Fibroblast of gingiva (primary cell): ENCODE measurements at regions not wholly inside any gene's neighbourhood (a gene's known extent, or its start where the extent isn't known, plus 50 kb on each side); places are given as distances from the start of the nearest gene placed in this dataset.

Source experiments
- DNase-seq: peaks from one replicate; pipeline ENCODE4 v3.0.0-alpha.2; 2011; ENCODE audit warnings: low read depth

DNA sequence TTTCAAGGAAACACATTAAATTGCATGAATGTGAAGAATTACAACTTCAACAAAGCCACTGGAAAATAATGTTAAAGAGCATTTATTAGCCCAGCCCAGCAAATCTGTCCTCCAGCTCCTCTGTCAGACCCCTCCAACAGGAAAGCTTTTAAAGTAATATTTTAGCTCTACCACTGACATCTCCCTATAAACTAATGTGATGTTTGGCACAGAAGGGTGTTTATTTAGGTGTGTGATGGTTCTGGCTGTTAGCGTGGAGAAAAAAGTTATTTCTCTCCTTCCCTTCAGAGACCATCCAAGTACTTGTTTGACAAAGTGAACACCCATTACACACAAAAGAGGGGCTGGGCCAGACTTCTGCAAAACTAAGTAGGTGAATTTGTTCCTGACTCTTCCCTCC lies 111.9 kb upstream of the TARS1 start:
- DNase-seq: no peak

- no peak for DNase-seq
Measured at GRCh38 chr5:33329891-33330290, 110.9 kb upstream of the TARS1 start.

GRCh38 chr5:33330426-33330825 lies 110.3 kb upstream of the TARS1 start:
- no peak for DNase-seq

- DNase-seq: no peak
Measured at GRCh38 chr5:33330992-33331391, 109.8 kb upstream of the TARS1 start.

DNA sequence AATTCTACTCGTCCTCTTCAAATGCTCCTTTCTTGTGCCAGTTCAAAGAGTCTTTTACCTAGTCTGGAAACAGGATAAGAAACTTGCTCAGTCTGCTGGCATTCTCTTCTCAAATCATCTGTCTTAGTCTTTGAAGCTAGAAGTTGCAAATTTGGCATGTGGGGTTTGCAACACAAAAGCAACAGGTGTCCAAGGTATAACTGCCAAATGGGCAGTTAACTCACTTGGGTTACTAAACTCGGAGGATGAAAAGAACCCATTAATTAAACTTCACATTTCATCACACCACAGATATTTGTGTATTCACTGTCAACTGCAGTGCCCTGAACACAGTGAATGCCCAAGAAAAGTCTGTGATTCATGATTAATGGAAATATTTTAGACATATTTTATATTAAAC lies 108.0 kb upstream of the TARS1 start:
- DNase-seq: no peak

GRCh38 chr5:33334829-33335228 lies 105.9 kb upstream of the TARS1 start:
- no peak for DNase-seq

- peak; percentile 40 for DNase-seq
Measured at GRCh38 chr5:33336891-33337636, 103.7 kb upstream of the TARS1 start.

- DNase-seq: no peak
Measured at GRCh38 chr5:33337637-33337992, 103.2 kb upstream of the TARS1 start.

- no peak for DNase-seq
Measured at GRCh38 chr5:33338336-33339110, 102.2 kb upstream of the TARS1 start.

- DNase-seq: no peak
Measured at GRCh38 chr5:33339413-33339812, 101.4 kb upstream of the TARS1 start.

- DNase-seq: no peak
Measured at GRCh38 chr5:33340195-33340594, 100.6 kb upstream of the TARS1 start.

- no peak for DNase-seq
Measured at GRCh38 chr5:33341351-33341750, 99.4 kb upstream of the TARS1 start.

GRCh38 chr5:33343676-33344327 lies 97.0 kb upstream of the TARS1 start:
- DNase-seq: peak; percentile 90

GRCh38 chr5:33346534-33346933 lies 94.2 kb upstream of the TARS1 start:
- no peak for DNase-seq

- DNase-seq: peak; percentile 33
Measured at GRCh38 chr5:33361781-33362180, 79.0 kb upstream of the TARS1 start.

GRCh38 chr5:33362915-33363314 lies 77.8 kb upstream of the TARS1 start:
- DNase-seq: peak; percentile 12

DNA sequence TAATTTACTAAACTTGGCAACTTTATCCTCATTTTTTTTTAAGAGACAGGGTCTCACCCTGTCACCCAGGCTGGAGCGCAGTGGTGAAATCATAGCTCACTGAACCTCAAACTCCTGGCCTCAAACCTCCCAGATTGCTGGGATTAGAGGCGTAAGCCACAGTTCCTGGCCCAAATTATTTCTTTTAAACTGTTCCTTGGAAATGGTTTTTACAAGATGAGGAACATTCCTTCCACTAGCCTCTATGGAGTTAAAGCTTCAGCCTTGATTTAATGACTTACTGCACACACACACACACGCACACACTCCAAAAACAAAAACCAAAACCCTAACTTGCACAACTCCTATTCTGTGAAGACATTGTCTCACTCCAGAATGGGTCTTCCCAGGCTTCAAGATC lies 77.2 kb upstream of the TARS1 start:
- DNase-seq: no peak

DNA sequence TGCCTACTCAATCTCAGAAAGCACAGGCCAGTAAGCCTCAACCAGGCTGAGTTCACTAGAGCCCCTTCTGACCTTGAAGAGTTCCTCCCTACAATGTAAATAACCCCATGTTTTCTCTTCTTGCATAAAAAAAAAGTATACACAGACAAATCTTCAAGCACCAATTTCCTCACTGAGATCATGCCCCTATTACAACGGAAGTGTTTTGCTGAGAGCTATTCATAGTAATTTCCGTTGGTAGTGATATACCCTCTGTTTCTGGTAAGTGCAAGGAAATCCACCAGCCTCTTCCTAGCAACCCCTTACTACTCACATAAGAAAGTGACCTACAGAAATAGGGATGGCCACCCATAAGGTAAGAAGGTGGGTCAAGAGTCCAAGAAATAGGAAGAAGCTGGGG lies 76.4 kb upstream of the TARS1 start:
- DNase-seq: no peak

- DNase-seq: no peak
Measured at GRCh38 chr5:33367416-33367815, 73.3 kb upstream of the TARS1 start.

GRCh38 chr5:33369485-33370465 lies 71.0 kb upstream of the TARS1 start:
- DNase-seq: peak; percentile 86

GRCh38 chr5:33370466-33370859 lies 70.3 kb upstream of the TARS1 start:
- DNase-seq: no peak

GRCh38 chr5:33371660-33372059 lies 69.1 kb upstream of the TARS1 start:
- DNase-seq: peak; percentile 97
